IPS-NIHi7 (cell line): ENCODE measurements at regions not wholly inside any gene's neighbourhood (a gene's known extent, or its start where the extent isn't known, plus 50 kb on each side); places are given as distances from the start of the nearest gene placed in this dataset.

ENCODE experiments used
- DNase-seq: peaks from one replicate; pipeline ENCODE4 v3.0.0; 2012; ENCODE audit warnings: mixed read lengths; ENCODE audit errors: extremely low spot score

- no peak for DNase-seq
These were observed 309.6 kb downstream of the METTL15 start for GRCh38 chr11:28417601-28418323.

- DNase-seq = no peak
These were observed 303.8 kb downstream of the METTL15 start for GRCh38 chr11:28412029-28412428.

- no peak for DNase-seq
These were observed 293.3 kb downstream of the METTL15 start for GRCh38 chr11:28401446-28401845.

- DNase-seq = no peak
These were observed 292.3 kb downstream of the METTL15 start for GRCh38 chr11:28400331-28401100.

- DNase-seq = no peak
These were observed 285.2 kb downstream of the METTL15 start for GRCh38 chr11:28393348-28393747.

- DNase-seq = no peak
These were observed 276.2 kb downstream of the METTL15 start for GRCh38 chr11:28384418-28384817.

GRCh38 chr11:28383456-28383855 lies 275.3 kb downstream of the METTL15 start:
- no peak for DNase-seq
